WTC11 (cell line): ENCODE measurements at regions not wholly inside any gene's neighbourhood (a gene's known extent, or its start where the extent isn't known, plus 50 kb on each side); places are given as distances from the start of the nearest gene placed in this dataset.

Experiments used
- ATAC-seq: fragments of 200-7000 bp; cut with Tn5 transposase; 2 replicates; pipeline ENCODE4 v1.10.0; 2021; ENCODE audit warnings: mild to moderate bottlenecking, moderate library complexity
- CTCF ChIA-PET: fragments of 300-600 bp; sonication (Branson Sonifier 250); formaldehyde crosslinking; loops from one replicate; lab custom pipeline; 2021; ENCODE audit warnings: antibody characterized with exemption; lab: Charles Lee
- POLR2A ChIA-PET: fragments of 350-600 bp; sonication (Branson Sonifier 250); formaldehyde crosslinking; loops from one replicate; lab custom pipeline; 2021; ENCODE audit warnings: antibody characterized with exemption; lab: Charles Lee
- DNase-seq: peaks from one replicate; pipeline ENCODE4 v3.0.0; 2021; ENCODE audit warnings: low spot score
- H3K27ac Mint-ChIP-seq: 2 replicates; pipeline ENCODE4 v1.8.0; 2021; ENCODE audit warnings: mixed read lengths
- H3K27me3 Mint-ChIP-seq: 2 replicates; pipeline ENCODE4 v1.8.0; 2021; ENCODE audit warnings: low read depth, mild to moderate bottlenecking, moderate library complexity, mixed read lengths
- H3K36me3 Mint-ChIP-seq: 2 replicates; pipeline ENCODE4 v1.8.0; 2021; ENCODE audit warnings: mixed read lengths
- H3K4me1 Mint-ChIP-seq: 2 replicates; pipeline ENCODE4 v1.8.0; 2022; ENCODE audit warnings: mixed read lengths
- H3K4me3 Mint-ChIP-seq: 2 replicates; pipeline ENCODE4 v1.8.0; 2021; ENCODE audit warnings: mild to moderate bottlenecking, moderate library complexity, mixed read lengths
- H3K9me3 Mint-ChIP-seq: 2 replicates; pipeline ENCODE4 v1.8.0; 2021; ENCODE audit warnings: mixed read lengths
- AFF4 ChIP-seq: sonication (generic); formaldehyde crosslinking; IDR thresholded peaks from 2 replicates; pipeline ENCODE4 v1.8.1; 2023; ENCODE audit warnings: mild to moderate bottlenecking, missing genetic modification reagents, borderline replicate concordance
- AR ChIP-seq: fragments of 250-450 bp; sonication (Bioruptor Pico); IDR thresholded peaks from 2 replicates; pipeline ENCODE4 v1.9.0; 2021; ENCODE audit warnings: mild to moderate bottlenecking
- ATF6 ChIP-seq: sonication (generic); formaldehyde crosslinking; IDR thresholded peaks from 2 replicates; pipeline ENCODE4 v1.8.1; 2023; ENCODE audit warnings: mild to moderate bottlenecking, missing genetic modification reagents
- ESRRA ChIP-seq: sonication (generic); formaldehyde crosslinking; IDR thresholded peaks from 2 replicates; pipeline ENCODE4 v1.8.1; 2022; ENCODE audit warnings: mild to moderate bottlenecking, missing genetic modification reagents, borderline replicate concordance
- FOXJ3 ChIP-seq: sonication (generic); formaldehyde crosslinking; IDR thresholded peaks from 2 replicates; pipeline ENCODE4 v1.9.0; 2021; ENCODE audit warnings: missing genetic modification reagents, mild to moderate bottlenecking, borderline replicate concordance
- HMGA2 ChIP-seq: fragments of 250-450 bp; sonication (Bioruptor Pico); IDR thresholded peaks from 2 replicates; pipeline ENCODE4 v1.4.0; 2021; ENCODE audit warnings: mild to moderate bottlenecking, moderate library complexity
- NFATC4 ChIP-seq: fragments of 250-450 bp; sonication (Bioruptor Pico); IDR thresholded peaks from 2 replicates; pipeline ENCODE4 v1.9.0; 2021; ENCODE audit warnings: mild to moderate bottlenecking
- NFE2L1 ChIP-seq: sonication (generic); formaldehyde crosslinking; IDR thresholded peaks from 2 replicates; pipeline ENCODE4 v1.8.1; 2023; ENCODE audit warnings: missing genetic modification reagents
- PRRX2 ChIP-seq: fragments of 250-450 bp; sonication (Bioruptor Pico); IDR thresholded peaks from 2 replicates; pipeline ENCODE4 v1.8.0; 2021; ENCODE audit warnings: mild to moderate bottlenecking
- SMAD3 ChIP-seq: sonication (generic); formaldehyde crosslinking; IDR thresholded peaks from 2 replicates; pipeline ENCODE4 v1.8.0; 2022; ENCODE audit warnings: missing genetic modification reagents, mild to moderate bottlenecking, borderline replicate concordance
- TCF7 ChIP-seq: sonication (generic); formaldehyde crosslinking; IDR thresholded peaks from 2 replicates; pipeline ENCODE4 v1.8.0; 2022; ENCODE audit warnings: mild to moderate bottlenecking, low read depth, missing genetic modification reagents, moderate library complexity
- USF1 ChIP-seq: sonication (generic); formaldehyde crosslinking; IDR thresholded peaks from 2 replicates; pipeline ENCODE4 v1.8.0; 2022; ENCODE audit warnings: mild to moderate bottlenecking, missing genetic modification reagents
- ZBTB21 ChIP-seq: sonication (generic); formaldehyde crosslinking; IDR thresholded peaks from 2 replicates; pipeline ENCODE4 v1.8.1; 2023; ENCODE audit warnings: mild to moderate bottlenecking, missing genetic modification reagents, borderline replicate concordance
- ZNF121 ChIP-seq: sonication (generic); formaldehyde crosslinking; IDR thresholded peaks from 2 replicates; pipeline ENCODE4 v1.8.0; 2023; ENCODE audit warnings: missing genetic modification reagents
- ZNF423 ChIP-seq: fragments of 250-450 bp; sonication (Bioruptor Pico); IDR thresholded peaks from 2 replicates; pipeline ENCODE4 v2.1.2; 2022; ENCODE audit warnings: mild to moderate bottlenecking, moderate library complexity
- TF ChIP-seq, protein P1 (sequence below): sonication (generic); formaldehyde crosslinking; IDR thresholded peaks from 2 replicates; pipeline ENCODE4 v1.8.1; 2022; ENCODE audit warnings: low read depth, missing genetic modification reagents, borderline replicate concordance
- TF ChIP-seq, protein P2 (sequence below): sonication (generic); formaldehyde crosslinking; IDR thresholded peaks from 2 replicates; pipeline ENCODE4 v1.8.0; 2022; ENCODE audit warnings: mild to moderate bottlenecking, missing genetic modification reagents
- TF ChIP-seq, protein P3 (sequence below): fragments of 200-600 bp; IDR thresholded peaks from 2 replicates; pipeline ENCODE4 v1.8.0; 2022; ENCODE audit warnings: antibody characterized with exemption
- TF ChIP-seq, protein P4 (sequence below): sonication (generic); formaldehyde crosslinking; IDR thresholded peaks from 2 replicates; pipeline ENCODE4 v1.8.1; 2023; ENCODE audit warnings: mild to moderate bottlenecking, missing genetic modification reagents

DNA sequence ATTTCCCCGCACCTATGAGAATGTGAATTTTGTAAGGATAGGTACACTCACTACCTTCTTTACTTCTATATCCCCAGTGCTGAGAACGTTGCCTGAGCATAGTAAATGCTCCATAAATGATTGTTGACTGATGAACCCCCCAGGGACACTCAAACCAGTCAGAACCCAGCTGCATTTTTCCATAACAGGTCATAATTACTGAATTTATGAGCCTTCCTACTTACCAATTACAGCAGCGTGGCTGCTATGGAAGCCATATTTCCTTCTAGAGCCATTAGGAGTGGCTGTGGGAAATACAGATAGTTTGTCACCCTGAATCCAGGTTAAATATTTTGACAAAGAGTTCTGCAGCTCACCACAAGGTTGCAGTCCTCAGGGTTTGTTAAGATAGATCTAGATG, 135.0 kb downstream of the TAF11L14 start:
- DNase-seq = no peak
- H3K4me1 Mint-ChIP-seq = peaks cover 8% of the 10 kb centered on the region
- H3K27ac Mint-ChIP-seq = no peak overlapping the region
- no peaks in the 10 kb centered on the region for H3K36me3 Mint-ChIP-seq
- no peak overlapping the region for H3K4me3 Mint-ChIP-seq
- H3K9me3 Mint-ChIP-seq = peaks cover 4% of the 10 kb centered on the region
- POLR2A ChIA-PET = interaction anchor here (0.5 kb wide), 1 partner anchor 86 kb away, joined by 4 read pairs; no protein-coding TSS in a partner anchor
- CTCF ChIA-PET = no interaction called here
- no peaks in the 10 kb centered on the region for H3K27me3 Mint-ChIP-seq
- no peak for ATAC-seq
- no peak for TF ChIP-seq SMAD3 (CRISPR knock-in tag)
- TF ChIP-seq FOXJ3 (CRISPR knock-in tag) = no peak
- no peak for TF ChIP-seq HMGA2 (CRISPR knock-in tag)
- no peak for TF ChIP-seq NFATC4 (CRISPR knock-in tag)
- no peak for TF ChIP-seq USF1 (CRISPR knock-in tag)
- TF ChIP-seq ESRRA = no peak
- no peak for TF ChIP-seq NFE2L1 (CRISPR knock-in tag)
- no peak for TF ChIP-seq AR (CRISPR knock-in tag)
- TF ChIP-seq, protein P1, sequence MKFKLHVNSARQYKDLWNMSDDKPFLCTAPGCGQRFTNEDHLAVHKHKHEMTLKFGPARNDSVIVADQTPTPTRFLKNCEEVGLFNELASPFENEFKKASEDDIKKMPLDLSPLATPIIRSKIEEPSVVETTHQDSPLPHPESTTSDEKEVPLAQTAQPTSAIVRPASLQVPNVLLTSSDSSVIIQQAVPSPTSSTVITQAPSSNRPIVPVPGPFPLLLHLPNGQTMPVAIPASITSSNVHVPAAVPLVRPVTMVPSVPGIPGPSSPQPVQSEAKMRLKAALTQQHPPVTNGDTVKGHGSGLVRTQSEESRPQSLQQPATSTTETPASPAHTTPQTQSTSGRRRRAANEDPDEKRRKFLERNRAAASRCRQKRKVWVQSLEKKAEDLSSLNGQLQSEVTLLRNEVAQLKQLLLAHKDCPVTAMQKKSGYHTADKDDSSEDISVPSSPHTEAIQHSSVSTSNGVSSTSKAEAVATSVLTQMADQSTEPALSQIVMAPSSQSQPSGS (CRISPR knock-in tag) = no peak
- no peak for TF ChIP-seq PRRX2 (CRISPR knock-in tag)
- TF ChIP-seq ATF6 = no peak
- no peak for TF ChIP-seq ZNF423 (CRISPR knock-in tag)
- TF ChIP-seq AFF4 (CRISPR knock-in tag) = no peak

GRCh38 chr5:17772232-17772631, 138.0 kb downstream of the TAF11L14 start:
- Mint-ChIP-seq H3K27ac (no peak overlapping the region), H3K9me3 (no peaks in the 10 kb centered on the region), H3K36me3 (no peaks in the 10 kb centered on the region), H3K4me3 (no peak overlapping the region), H3K4me1 (no peaks in the 10 kb centered on the region), H3K27me3 (no peaks in the 10 kb centered on the region)
- DNase-seq (no peak), ATAC-seq (no peak)
- ChIA-PET POLR2A (no interaction called here), CTCF (no interaction called here)
- TF ChIP-seq, protein P2, sequence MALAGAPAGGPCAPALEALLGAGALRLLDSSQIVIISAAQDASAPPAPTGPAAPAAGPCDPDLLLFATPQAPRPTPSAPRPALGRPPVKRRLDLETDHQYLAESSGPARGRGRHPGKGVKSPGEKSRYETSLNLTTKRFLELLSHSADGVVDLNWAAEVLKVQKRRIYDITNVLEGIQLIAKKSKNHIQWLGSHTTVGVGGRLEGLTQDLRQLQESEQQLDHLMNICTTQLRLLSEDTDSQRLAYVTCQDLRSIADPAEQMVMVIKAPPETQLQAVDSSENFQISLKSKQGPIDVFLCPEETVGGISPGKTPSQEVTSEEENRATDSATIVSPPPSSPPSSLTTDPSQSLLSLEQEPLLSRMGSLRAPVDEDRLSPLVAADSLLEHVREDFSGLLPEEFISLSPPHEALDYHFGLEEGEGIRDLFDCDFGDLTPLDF (CRISPR knock-in tag) = no peak
- TF ChIP-seq ZBTB21 = no peak
- no peak for TF ChIP-seq TCF7
- TF ChIP-seq, protein P3, sequence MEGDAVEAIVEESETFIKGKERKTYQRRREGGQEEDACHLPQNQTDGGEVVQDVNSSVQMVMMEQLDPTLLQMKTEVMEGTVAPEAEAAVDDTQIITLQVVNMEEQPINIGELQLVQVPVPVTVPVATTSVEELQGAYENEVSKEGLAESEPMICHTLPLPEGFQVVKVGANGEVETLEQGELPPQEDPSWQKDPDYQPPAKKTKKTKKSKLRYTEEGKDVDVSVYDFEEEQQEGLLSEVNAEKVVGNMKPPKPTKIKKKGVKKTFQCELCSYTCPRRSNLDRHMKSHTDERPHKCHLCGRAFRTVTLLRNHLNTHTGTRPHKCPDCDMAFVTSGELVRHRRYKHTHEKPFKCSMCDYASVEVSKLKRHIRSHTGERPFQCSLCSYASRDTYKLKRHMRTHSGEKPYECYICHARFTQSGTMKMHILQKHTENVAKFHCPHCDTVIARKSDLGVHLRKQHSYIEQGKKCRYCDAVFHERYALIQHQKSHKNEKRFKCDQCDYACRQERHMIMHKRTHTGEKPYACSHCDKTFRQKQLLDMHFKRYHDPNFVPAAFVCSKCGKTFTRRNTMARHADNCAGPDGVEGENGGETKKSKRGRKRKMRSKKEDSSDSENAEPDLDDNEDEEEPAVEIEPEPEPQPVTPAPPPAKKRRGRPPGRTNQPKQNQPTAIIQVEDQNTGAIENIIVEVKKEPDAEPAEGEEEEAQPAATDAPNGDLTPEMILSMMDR = no peak
- no peak for TF ChIP-seq ZNF121 (CRISPR knock-in tag)
- TF ChIP-seq, protein P4, sequence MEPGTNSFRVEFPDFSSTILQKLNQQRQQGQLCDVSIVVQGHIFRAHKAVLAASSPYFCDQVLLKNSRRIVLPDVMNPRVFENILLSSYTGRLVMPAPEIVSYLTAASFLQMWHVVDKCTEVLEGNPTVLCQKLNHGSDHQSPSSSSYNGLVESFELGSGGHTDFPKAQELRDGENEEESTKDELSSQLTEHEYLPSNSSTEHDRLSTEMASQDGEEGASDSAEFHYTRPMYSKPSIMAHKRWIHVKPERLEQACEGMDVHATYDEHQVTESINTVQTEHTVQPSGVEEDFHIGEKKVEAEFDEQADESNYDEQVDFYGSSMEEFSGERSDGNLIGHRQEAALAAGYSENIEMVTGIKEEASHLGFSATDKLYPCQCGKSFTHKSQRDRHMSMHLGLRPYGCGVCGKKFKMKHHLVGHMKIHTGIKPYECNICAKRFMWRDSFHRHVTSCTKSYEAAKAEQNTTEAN (CRISPR knock-in tag) = no peak
